GM19324 (cell line): ENCODE measurements at regions not wholly inside any gene's neighbourhood (a gene's known extent, or its start where the extent isn't known, plus 50 kb on each side); places are given as distances from the start of the nearest gene placed in this dataset.

ENCODE experiments used
- ATAC-seq: cut with Tn5 transposase; IDR thresholded peaks from one replicate; pipeline ENCODE4 v1.9.1; 2021; ENCODE audit warnings: mild to moderate bottlenecking, moderate library complexity; ENCODE audit not compliant: unreplicated experiment, low FRiP score

DNA sequence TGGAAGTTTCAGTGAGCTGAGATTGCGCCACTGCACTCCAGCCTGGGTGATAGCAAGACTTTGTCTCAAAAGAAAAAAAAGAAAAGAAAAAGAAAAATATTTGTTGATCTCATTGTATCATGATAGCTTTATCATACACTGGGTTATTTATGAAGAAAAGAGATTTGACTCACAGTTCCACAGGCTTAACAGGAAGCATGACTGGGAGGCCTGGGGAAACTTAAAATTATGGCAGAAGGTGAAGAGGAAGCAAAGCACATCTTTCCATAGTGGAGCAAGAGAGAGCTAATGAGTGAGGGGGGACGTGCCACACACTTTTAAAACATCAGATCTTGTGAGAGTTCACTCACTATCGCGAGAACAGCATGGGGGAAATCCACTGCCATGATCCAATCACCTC, 72.7 kb upstream of the FUT8 start:
- no peak for ATAC-seq

GRCh38 chr14:65344011-65344410, 68.5 kb upstream of the FUT8 start:
- ATAC-seq = no peak

- ATAC-seq = no peak
Measured at GRCh38 chr14:65345266-65345665, 67.3 kb upstream of the FUT8 start.

- ATAC-seq = no peak
Measured at GRCh38 chr14:65346474-65346873, 66.1 kb upstream of the FUT8 start.

DNA sequence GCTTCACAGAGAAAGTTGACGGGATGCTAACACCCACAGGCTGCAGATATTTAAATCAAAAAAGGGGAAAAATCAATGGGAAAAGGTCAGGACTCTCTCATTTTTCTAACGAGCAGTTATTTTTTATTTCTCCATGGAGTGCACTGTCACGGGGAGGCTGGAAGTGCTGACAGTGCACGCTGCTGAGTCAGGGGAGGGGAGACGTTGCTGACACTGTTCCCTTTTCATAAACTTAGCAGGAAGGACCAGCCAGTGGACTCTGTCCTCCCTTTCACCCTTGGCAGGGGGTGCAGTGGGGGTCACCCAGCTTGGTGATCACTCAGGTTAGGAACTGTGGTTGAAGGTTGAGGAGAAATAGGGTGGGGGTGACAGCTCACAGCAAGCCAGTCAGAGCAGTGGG, 65.6 kb upstream of the FUT8 start:
- ATAC-seq = no peak

DNA sequence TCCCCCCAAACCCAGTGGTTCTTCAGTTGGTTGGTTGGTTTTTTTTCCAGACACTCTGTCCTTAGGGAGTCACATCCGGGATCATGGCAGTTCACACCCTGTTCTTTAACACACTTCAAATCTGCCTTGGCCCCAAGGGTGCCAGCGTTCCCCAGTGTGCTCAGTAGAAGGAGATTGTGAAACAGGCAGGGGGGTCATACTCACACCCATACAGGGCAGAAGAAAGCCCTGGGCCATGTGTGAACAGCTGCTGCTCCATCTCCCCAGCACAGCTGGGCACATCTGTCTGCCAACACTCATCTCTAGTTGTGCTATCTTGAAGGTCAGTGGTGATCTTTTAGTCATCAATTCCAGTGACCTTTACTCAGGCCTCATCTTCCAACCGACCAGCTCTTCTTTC, 64.4 kb upstream of the FUT8 start:
- ATAC-seq = no peak

- no peak for ATAC-seq
Measured at GRCh38 chr14:65349100-65349499, 63.4 kb upstream of the FUT8 start.

DNA sequence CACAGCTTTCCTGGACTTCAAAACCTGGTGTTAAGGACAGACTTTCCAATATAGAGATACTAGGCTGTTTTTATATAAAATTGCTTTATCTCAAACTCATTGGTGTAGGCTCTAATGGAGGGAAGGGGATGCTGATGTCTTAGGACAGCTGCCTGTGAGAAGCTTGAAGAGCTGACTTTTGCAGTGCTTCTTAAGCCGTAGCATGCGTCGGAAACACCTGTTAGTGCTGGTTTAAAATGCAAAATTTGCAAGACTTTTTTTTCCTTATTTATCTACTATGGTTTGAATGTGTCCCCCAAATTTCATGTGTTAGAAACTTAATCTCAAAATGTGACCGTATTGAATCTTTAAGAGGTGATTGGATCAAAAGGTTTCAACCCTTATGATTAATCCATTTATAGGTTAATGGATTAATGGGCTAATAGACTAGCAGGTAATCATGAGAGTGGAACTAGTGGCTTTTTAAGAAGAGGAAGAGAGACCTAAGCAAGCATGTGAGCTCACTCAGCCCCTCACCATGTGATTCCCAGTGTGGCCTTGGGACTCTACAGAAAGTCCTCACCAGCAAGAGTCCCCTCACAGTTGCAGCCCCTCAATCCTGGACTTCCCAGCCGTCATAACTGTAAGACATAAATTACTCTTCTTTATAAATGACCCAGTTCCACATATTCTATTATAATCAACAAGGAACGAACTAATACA, 60.9 kb upstream of the FUT8 start:
- ATAC-seq = peak; percentile 41

GRCh38 chr14:65352964-65353530, 59.5 kb upstream of the FUT8 start:
- ATAC-seq = no peak

DNA sequence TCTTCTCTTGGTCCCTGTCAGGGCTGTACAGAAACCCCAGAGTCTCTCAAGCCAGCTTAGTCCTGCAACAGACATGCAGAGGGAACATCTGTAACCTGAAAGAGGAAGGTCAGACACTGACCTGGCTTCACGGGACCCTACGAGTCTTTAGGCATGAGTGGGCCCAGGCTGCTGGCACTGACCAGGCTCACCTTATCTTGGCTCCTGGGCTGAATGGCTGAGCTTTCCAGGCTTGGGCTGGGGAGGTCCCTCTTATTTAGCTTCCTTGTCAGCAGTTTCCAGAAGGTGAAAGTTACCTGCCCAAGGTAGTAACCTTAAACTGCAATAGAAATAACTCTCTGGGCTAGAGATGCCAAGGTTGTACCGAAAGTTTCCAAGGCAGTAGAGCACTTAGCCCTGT, 58.4 kb upstream of the FUT8 start:
- ATAC-seq = no peak

DNA sequence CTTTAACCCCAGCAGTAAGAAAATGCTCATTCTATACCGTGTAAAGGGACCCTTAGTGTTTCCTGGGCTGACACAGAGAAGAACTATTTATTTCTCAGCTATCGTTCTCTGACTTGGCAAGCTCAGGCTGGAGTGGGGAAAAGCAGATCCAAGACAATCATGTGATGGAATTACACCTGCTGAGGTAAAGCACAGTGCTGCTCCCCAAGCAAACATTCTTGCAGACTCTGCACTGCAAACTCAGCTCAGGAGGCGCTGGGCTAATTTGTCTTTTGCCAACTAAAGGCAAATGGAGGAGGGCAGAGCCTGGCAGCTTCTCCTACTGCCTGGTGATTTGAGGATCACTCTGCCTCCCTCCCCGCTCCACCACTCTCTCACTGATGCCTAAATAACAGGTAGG, 57.8 kb upstream of the FUT8 start:
- ATAC-seq = no peak

DNA sequence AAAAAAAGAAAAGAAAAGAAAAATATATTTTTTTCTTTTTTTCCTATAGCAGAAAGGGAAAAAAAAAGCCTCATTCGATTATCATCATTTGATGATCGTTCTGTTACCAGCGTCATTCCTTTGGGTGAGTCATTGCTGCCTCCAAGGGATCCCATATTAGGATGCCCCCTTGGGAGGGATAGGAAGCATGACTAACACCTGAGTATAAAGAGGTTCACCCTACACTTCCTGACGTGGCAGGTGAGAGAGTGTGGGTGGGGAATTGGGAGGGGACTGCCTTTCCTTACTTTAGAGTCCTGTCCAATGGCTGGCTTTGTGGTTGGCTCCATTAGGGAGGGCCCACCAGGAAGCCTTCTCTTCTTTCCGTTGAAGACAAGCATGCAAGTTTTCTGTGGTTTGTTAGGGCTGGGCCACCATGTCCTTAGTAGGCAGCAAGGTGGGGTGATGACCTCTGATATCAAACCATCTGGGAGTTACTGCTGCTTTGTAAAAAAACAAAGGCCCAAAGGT, 56.1 kb upstream of the FUT8 start:
- ATAC-seq = no peak

GRCh38 chr14:65357113-65357512, 55.4 kb upstream of the FUT8 start:
- no peak for ATAC-seq

DNA sequence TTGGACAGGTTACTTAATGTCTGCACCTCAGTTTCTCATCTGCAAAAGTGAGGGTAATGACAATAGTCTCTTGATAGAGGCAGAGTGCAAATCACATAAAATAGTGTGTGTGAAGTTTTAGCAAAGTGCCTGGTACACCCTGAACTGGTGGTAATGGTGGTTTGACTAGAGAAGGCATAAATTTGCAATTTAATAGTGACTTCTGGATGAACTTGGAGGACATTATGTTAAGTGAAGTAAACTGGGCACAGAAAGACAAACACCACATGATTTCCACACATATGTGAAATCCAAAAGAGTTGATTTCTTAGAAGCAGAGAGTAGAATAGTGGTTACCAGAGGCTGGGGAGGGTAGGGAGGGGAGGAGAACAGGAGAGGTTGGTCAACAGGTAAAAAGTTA, 54.8 kb upstream of the FUT8 start:
- ATAC-seq = no peak

DNA sequence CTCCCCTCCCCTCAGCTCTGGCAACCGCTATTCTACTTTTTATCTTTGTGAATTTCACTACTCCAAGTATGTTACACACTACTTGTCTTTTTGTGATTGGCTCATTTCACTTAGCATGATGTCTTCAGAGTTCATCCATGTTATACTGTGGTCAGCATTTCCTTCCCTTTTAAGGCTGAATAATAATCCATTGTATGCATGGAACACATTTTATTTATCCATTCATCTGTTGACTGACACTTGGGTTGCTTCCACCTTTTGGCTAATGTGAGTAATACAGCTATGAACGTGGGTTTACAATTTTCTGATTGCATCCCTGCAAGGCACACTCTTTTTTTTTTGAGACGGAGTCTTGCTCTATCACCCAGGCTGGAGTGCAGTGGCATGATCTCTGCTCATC, 53.0 kb upstream of the FUT8 start:
- no peak for ATAC-seq

DNA sequence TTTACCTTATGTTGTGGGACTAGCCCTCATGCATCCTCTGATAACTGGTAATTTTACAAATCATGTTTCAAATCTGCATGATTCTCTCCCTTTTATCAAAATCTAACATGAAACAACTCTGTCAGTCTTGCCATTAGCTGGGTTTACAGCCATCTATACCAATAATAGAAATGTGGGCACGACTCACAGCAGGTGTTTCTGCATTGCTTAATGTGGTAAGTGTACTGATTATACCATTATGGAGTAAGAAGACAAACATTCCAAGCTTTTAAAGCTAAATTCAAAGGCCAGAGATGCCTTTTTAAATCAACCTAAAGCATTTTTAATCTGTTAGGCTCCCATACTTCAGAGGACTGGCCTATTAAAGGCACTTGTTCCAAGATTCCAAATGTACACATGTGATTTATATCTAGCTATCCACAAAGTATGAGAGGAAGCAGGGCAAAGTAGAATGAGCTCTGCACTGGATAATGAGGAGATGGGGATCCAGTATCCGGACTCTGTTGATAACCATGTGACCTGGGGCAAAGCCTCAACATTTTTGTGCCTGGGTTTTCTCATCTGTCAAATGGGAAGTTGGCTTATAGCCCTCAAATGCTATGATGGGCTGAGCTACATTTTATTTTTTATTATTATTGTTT, 52.3 kb upstream of the FUT8 start:
- ATAC-seq = no peak

DNA sequence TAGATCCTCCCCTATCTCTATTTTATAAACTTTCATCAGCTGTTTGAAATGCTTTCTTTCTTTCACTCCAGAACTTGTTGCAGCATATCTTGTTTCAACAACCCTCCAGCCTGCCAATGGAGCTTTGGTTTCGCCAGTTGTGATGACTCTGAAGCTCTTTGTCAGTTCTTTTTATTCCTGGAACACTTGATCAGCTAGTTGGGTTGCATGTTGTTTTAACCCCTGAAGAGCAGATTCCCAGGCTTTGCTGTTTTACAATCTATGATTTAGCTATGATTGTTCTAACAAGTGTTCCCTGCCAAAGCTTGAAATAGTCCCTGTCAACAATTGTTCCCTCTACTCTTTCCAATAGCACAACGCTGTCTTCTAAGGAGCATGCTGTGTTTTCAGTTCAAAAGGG, 50.6 kb upstream of the FUT8 start:
- no peak for ATAC-seq
